ENCODE measurements at regions not wholly inside any gene's neighbourhood (a gene's known extent, or its start where the extent isn't known, plus 50 kb on each side); places are given as distances from the start of the nearest gene placed in this dataset.

GRCh38 chr5:89452081-89452480 lies 569.1 kb upstream of the MEF2C start:
- TF ChIP-seq CTCF (IDR thresholded peaks at IDR 0.05; ENCODE audit: poor library complexity) = no peak
- no peak for TF ChIP-seq EZH2phosphoT487 (IDR thresholded peaks at IDR 0.05; ENCODE audit: low read depth, severe bottlenecking, unreplicated experiment)
